VCaP (cell line): ENCODE measurements at regions not wholly inside any gene's neighbourhood (a gene's known extent, or its start where the extent isn't known, plus 50 kb on each side); places are given as distances from the start of the nearest gene placed in this dataset.

Experiments used
- H3K27ac ChIP-seq: fragments of 450-650 bp; 2 replicates; pipeline ENCODE4 v1.5.1; 2017
- TF ChIP-seq, protein P1 (sequence below): fragments of 450-650 bp; conservative IDR thresholded peaks from 2 replicates; pipeline ENCODE4 v1.5.1; 2017; ENCODE audit warnings: mild to moderate bottlenecking, moderate library complexity

DNA sequence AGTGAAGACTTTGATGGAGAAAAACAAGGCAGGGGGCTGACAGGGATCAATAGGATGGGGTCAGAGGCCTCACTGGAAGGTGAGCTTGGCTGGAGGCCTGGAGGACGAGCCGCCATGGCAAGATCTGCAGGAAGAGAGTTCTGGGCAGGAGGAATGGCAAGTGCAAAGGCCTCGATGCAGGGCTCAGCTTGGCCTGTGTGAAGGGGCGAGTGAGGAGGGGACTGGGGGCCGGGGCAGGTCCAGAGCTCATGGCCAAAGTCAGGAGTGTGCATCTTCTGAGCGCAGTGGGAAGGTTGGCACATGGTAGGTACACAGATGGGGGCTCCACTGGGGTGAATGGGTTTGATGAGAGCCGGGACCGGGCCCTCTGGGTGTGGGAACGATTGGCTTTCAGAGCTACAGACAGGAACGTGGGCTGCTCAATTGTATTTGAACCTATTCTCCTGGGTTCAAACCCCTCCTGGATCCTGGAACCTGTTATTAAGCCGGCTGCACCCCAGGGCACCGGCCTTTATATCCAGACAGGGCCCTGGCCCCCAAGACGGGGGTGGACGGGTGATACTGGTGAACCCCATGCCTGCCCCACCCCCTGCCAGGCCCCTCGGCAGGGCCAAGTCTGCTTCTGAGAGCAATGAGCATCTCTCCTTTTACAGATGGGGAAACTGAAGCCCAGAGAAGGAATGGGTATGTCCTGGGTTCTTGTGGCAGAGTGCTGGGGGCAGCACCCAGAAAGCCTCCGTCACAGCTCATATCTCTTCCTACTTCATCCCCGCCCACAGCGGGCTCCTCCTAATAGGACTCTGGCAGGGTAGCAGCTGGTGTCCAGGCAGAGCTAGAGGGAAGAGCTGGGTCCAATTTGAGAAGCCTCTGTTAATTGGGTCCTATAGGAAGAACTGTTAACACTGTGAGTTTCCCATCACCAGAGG is 106.1 kb downstream of the CEBPB start:
- TF ChIP-seq, protein P1, sequence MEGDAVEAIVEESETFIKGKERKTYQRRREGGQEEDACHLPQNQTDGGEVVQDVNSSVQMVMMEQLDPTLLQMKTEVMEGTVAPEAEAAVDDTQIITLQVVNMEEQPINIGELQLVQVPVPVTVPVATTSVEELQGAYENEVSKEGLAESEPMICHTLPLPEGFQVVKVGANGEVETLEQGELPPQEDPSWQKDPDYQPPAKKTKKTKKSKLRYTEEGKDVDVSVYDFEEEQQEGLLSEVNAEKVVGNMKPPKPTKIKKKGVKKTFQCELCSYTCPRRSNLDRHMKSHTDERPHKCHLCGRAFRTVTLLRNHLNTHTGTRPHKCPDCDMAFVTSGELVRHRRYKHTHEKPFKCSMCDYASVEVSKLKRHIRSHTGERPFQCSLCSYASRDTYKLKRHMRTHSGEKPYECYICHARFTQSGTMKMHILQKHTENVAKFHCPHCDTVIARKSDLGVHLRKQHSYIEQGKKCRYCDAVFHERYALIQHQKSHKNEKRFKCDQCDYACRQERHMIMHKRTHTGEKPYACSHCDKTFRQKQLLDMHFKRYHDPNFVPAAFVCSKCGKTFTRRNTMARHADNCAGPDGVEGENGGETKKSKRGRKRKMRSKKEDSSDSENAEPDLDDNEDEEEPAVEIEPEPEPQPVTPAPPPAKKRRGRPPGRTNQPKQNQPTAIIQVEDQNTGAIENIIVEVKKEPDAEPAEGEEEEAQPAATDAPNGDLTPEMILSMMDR, result no peak
- H3K27ac ChIP-seq, result no peak overlapping the region

DNA sequence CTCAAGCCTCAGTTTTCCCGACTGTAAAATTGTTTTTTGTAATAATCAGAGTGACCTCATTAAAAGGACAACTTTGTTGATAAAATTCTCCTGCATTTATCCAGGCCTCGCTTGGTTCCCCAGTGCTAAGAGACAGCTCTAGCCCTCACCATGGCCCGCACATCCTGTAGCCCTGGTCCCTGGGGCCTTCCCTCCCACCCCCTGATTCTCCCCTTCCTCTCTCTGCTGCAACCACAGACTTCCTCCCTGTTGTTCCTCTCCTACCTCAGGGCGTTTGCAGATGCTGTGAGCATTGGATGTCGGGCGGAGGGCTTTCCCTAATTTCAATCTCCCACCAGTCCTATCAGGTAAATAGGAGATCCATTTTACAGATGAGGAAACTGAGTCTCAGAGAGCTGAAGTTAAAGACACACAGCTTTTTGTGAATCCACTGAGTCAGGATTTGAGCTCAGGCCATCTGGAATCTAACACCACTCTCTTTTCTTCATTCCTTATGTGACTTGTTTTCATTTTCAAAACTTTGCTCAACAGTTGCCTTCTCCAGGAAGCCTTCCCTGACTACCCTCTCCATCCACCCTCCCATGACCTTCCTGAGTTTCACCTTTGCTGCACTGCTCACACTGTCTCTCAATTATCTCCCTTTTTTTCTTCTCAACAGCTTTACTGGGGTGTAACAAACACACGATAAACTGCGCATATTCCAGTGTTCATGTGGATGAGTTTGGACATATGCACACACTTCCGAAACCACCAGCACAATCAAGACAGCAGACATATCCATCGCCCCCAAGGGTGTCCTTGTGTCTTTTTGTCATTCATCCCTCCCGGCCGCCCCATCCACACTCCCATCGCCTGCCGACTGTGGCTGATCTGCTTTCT is 107.1 kb downstream of the CEBPB start:
- TF ChIP-seq, protein P1, result no peak
- H3K27ac ChIP-seq, result no peak overlapping the region

DNA sequence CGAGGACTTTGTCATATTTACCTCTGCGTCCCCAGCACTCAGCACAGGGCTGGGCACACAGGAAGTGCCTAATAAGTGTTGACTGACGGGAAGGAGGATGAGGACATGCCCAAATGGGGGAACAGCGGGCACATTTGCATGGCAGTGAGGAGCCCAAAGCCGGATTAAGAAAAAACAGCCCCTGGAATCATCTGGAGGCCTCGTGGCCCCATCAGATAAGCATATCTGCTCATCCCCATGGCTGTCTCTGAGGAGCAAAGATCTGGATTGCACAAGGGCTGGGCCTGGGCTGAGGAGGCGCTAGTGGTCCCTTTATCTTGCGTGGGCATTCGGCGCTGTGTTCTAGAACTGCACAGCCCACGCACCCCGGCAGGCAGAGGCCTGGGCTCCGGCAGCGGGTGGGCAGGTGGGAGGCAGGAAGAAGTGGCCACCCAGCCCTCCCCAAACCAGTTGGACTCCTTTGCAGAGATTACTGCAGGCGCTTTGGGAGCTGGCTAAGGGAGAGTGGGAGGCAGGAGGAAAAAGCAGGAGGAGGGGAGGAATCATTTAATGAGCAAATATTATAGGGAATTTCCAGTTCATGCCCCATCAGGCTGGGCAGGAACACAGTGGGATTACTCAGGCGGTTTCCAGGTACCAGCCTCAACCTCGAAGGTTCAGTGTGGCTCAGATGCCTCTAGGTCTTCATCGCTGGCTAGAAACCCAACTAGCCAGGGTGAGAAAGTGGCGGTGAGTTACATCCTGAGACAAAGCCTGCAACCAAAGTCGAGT is 108.1 kb downstream of the CEBPB start:
- no peak overlapping the region for H3K27ac ChIP-seq
- TF ChIP-seq, protein P1, result no peak

DNA sequence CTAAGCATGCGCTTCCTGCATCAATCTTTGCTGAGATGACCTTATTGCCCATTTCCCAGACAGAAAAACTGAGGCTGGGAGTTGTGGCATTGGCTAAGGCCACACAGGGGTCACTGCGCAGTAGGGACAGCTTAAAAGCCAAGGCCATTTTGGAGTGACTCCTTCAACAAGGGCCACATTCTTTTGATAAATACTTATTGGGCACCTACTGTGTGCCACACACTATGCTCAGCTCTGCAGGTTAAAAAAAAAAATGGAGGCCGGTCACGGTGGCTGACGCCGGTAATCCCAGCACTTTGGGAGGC is 108.6 kb downstream of the CEBPB start:
- H3K27ac ChIP-seq, result no peak overlapping the region
- TF ChIP-seq, protein P1, result no peak

DNA sequence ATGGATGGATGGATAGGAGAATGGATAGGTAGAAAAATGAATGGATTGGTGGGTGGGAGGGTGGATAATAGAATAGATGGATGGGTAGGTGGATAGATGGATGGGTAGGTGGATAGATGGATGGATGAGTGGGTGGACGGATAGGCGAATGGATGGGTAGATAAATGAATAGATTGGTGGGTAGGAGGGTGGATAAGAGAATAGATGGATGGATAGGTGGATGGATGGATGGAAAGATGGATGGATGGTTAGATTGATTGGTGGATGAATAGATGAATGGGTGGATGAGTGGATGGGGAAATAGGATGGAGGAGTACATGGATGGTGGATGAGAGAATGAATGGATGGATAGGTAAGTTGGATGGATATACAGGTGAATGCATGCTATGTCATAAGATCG is 110.5 kb downstream of the CEBPB start:
- TF ChIP-seq, protein P1, result no peak
- H3K27ac ChIP-seq, result no peak overlapping the region

DNA sequence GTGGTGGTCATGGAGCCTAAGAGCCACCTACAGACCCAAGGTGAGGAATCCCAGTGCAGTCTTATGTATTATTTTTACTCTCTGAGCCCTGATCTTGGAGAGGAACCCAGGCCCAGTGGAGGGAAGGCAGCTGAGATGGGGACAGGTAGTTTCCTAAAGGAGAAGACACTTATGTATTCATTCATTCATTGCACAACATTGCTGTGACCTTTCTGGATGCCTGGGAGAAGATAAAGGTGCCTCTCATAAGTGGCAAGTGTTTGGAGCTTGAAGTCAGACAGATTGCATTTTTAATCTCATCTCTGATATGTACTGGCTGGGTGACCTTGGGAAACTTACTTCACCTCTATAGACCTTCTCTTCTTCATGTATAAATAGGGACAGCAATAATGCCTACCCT is 111.1 kb downstream of the CEBPB start:
- no peak overlapping the region for H3K27ac ChIP-seq
- TF ChIP-seq, protein P1, result no peak
